ENCODE measurements at regions not wholly inside any gene's neighbourhood (a gene's known extent, or its start where the extent isn't known, plus 50 kb on each side); places are given as distances from the start of the nearest gene placed in this dataset.

GRCh38 chr1:164061528-164061927 lies 497.5 kb upstream of the PBX1 start:
- RAD21 ChIA-PET (ENCODE audit: unreplicated experiment), result no interaction called here
- SMC1A ChIA-PET (ENCODE audit: uncharacterized antibody, unreplicated experiment), result no interaction called here
- TF ChIP-seq BRCA1 (IDR thresholded peaks at IDR 0.05; ENCODE audit: low read depth, low read length), result no peak
- no peak for TF ChIP-seq SUZ12 (IDR thresholded peaks at IDR 0.05; ENCODE audit: unreplicated experiment)
- TF ChIP-seq ASH2L (IDR thresholded peaks at IDR 0.05; ENCODE audit: borderline replicate concordance, low read depth), result no peak
- TF ChIP-seq PML (IDR thresholded peaks at IDR 0.05; ENCODE audit: low read length), result no peak
- TF ChIP-seq SREBF2 (IDR thresholded peaks at IDR 0.05; ENCODE audit: low read length), result no peak
- Histone ChIP-seq H2AFZ (ENCODE audit: control insufficient read depth, low read depth, low read length) (no peak overlapping the region), H3K4me3 (no peak overlapping the region), H3K27me3 (replicated peaks in 1 of 2; ENCODE audit: control insufficient read depth in 2 of 2, insufficient read depth in 2 of 2, low read length in 1 of 2) (no peaks in the 10 kb centered on the region), H3K4me1 (ENCODE audit: control insufficient read depth, insufficient read depth, low read length) (no peaks in the 10 kb centered on the region), H3K27ac (ENCODE audit: control insufficient read depth, insufficient read depth) (no peak overlapping the region), H4K20me1 (ENCODE audit: control insufficient read depth, insufficient read depth) (no peaks in the 10 kb centered on the region), H3K36me3 (ENCODE audit: control insufficient read depth in 2 of 2, insufficient read depth in 2 of 2, low read length in 1 of 2) (no peaks in the 10 kb centered on the region), H3K9ac (ENCODE audit: control insufficient read depth, insufficient read depth, low read length) (no peak overlapping the region), H3K4me2 (ENCODE audit: control insufficient read depth, insufficient read depth) (no peak overlapping the region), H3K79me2 (ENCODE audit: control insufficient read depth, insufficient read depth, low read length) (no peaks in the 10 kb centered on the region), H3K9me3 (replicated peaks; ENCODE audit: control insufficient read depth, insufficient read depth, low read length) (no peaks in the 10 kb centered on the region)
- BruUV-seq (replicated peaks), result no TSS peak
- intact Hi-C loops (cut with micrococcal nuclease; ENCODE audit: unreplicated experiment), result no loop called here
- DNase-seq (ENCODE audit: low read depth, low spot score) (no peak), FAIRE-seq (no peak), ATAC-seq (no peak)
- CTCF ChIA-PET, result interaction anchor here (0.6 kb wide), 1 partner anchor 73 kb away, joined by 3 read pairs; no protein-coding TSS in a partner anchor
- WGBS (ENCODE audit: insufficient coverage, insufficient replicate concordance, low lambda C conversion rate, missing lambda C conversion rate), result 0% methylated on average over 1 of the region's 3 CpGs
- in situ Hi-C loops (cut with MboI), result no loop called here
- POLR2A ChIA-PET, result no interaction called here

- ATAC-seq (no peak), FAIRE-seq (no peak), DNase-seq (ENCODE audit: low read depth, low spot score) (no peak)
- no peaks in the 10 kb centered on the region for H3K9me3 ChIP-seq (replicated peaks; ENCODE audit: control insufficient read depth, insufficient read depth, low read length)
- no peak overlapping the region for H2AFZ ChIP-seq (ENCODE audit: control insufficient read depth, low read depth, low read length)
- no peak overlapping the region for H3K27ac ChIP-seq (ENCODE audit: control insufficient read depth, insufficient read depth)
- ChIA-PET SMC1A (ENCODE audit: uncharacterized antibody, unreplicated experiment) (interaction anchor here (0.9 to 1.1 kb wide), 2 partner anchors 13 to 28 kb away, joined by 3 read pairs; no protein-coding TSS in a partner anchor), POLR2A (no interaction called here), CTCF (no interaction called here), RAD21 (ENCODE audit: unreplicated experiment) (no interaction called here)
- H3K9ac ChIP-seq (ENCODE audit: control insufficient read depth, insufficient read depth, low read length), result no peak overlapping the region
- intact Hi-C loops (cut with micrococcal nuclease; ENCODE audit: unreplicated experiment) (no loop called here), in situ Hi-C loops (cut with MboI) (no loop called here)
- no TSS peak for BruUV-seq (replicated peaks)
- no peak overlapping the region for H3K4me3 ChIP-seq
- 0% methylated on average over 2 of the region's 2 CpGs for WGBS (ENCODE audit: insufficient coverage, insufficient replicate concordance, low lambda C conversion rate, missing lambda C conversion rate)
- H3K27me3 ChIP-seq (replicated peaks in 1 of 2; ENCODE audit: control insufficient read depth in 2 of 2, insufficient read depth in 2 of 2, low read length in 1 of 2), result no peaks in the 10 kb centered on the region
- no peaks in the 10 kb centered on the region for H4K20me1 ChIP-seq (ENCODE audit: control insufficient read depth, insufficient read depth)
- no peaks in the 10 kb centered on the region for H3K79me2 ChIP-seq (ENCODE audit: control insufficient read depth, insufficient read depth, low read length)
- H3K36me3 ChIP-seq (ENCODE audit: control insufficient read depth in 2 of 2, insufficient read depth in 2 of 2, low read length in 1 of 2), result no peaks in the 10 kb centered on the region
- no peaks in the 10 kb centered on the region for H3K4me1 ChIP-seq (ENCODE audit: control insufficient read depth, insufficient read depth, low read length)
- no peak overlapping the region for H3K4me2 ChIP-seq (ENCODE audit: control insufficient read depth, insufficient read depth)
- TF ChIP-seq JUND (IDR thresholded peaks at IDR 0.05; ENCODE audit: low read depth, low read length) (no peak), RUNX3 (IDR thresholded peaks at IDR 0.05; ENCODE audit: low read length) (no peak), ZZZ3 (IDR thresholded peaks at IDR 0.05; ENCODE audit: control insufficient read depth, insufficient read length, low read depth) (no peak), CREB1 (IDR thresholded peaks at IDR 0.05; ENCODE audit: low read depth) (no peak), PAX5 (IDR thresholded peaks at IDR 0.05; ENCODE audit: borderline replicate concordance, low read depth, low read length) (no peak), EGR1 (IDR thresholded peaks at IDR 0.05; ENCODE audit: borderline replicate concordance in 1 of 2, low read depth in 2 of 2, low read length in 2 of 2) (no peak), ZNF217 (IDR thresholded peaks at IDR 0.05) (no peak), NR2C1 (IDR thresholded peaks at IDR 0.05) (no peak), E2F8 (IDR thresholded peaks at IDR 0.05; ENCODE audit: low read depth, partially characterized antibody) (no peak)
These were observed 494.5 kb upstream of the PBX1 start for GRCh38 chr1:164064501-164064900.
